ENCODE measurements at regions not wholly inside any gene's neighbourhood (a gene's known extent, or its start where the extent isn't known, plus 50 kb on each side); places are given as distances from the start of the nearest gene placed in this dataset.
"Not testable (repeated sequence)": the region's sequence is repeated elsewhere in the genome, so short reads cannot be mapped to it uniquely, and the experiment has no call there.

DNA sequence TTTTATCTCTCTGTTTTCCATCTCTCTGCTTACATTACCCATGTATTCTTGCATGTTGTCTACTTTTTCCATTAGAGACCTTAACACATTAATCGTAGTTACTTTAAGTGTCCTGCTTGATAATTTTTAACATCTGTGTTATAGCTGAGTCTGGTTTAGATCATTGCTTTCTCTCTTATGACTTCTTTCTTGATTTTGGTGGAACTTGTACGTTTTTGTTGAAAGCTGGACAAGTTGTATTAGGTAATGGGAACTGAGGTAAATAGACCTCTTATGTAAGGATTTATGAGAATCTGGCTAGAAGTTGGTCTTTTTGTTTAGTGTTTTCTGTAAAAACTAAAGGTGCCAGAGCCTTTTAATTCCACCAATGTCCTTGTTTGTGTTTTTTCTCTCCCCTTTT lies 100.8 kb upstream of the LYZL2 start:
- DNase-seq = no peak

DNA sequence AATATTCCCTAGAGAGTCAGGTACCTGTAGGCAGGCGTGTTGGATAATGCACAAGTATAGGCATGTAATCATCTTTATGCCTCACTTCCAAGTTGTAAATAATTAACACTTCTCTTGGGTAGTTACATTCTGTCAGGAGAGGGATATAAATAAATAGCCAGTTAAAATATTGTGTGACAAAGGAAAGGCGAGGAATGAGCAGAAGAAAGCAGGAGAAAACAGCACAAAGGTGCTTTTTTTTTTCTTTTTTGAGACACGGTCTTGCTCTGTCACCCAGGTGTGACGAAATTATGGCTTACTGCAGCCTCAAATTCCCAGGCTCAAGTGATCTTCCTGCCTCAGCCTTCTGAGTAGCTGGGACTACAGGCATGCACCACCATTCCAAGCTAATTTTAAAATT lies 99.2 kb upstream of the LYZL2 start:
- no peak for DNase-seq

DNA sequence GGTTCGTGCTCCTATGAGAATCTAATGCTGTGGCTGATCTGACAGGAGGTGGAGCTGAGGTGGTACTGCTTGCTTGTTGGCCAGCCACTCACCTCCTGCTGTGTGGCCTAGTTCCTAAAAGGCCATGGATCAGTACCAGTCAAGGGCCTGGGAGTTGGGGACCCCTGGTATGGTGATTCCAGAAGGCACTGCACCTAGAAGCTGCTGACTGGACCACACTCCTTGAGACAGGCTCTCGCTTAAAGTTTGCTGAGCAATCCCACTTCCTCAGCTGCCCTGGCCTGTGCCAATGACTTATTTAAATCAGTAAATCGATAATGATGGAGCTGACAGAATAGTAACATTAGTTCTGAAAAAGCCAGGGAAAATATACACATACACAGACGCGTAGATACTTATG lies 98.6 kb upstream of the LYZL2 start:
- DNase-seq = no peak

DNA sequence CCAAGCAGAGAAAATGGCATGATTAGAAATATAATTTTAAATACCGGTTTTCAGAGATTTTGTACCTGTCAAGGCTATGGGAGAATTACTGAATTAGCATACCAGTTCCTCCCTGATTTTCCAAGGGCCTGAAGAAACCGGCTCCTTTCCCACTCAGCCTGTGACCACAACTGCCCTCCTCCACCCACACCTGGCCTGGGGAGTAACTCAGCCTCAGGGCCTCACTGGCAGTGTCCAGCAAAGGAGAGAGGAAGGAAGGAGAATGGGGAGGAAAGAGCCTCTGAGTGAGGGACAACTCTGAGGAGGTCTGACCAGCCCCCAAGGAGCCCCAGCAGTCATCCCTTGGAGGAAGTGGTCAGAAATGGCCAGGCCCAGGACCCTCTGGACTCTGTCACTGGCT lies 98.0 kb upstream of the LYZL2 start:
- DNase-seq = no peak

DNA sequence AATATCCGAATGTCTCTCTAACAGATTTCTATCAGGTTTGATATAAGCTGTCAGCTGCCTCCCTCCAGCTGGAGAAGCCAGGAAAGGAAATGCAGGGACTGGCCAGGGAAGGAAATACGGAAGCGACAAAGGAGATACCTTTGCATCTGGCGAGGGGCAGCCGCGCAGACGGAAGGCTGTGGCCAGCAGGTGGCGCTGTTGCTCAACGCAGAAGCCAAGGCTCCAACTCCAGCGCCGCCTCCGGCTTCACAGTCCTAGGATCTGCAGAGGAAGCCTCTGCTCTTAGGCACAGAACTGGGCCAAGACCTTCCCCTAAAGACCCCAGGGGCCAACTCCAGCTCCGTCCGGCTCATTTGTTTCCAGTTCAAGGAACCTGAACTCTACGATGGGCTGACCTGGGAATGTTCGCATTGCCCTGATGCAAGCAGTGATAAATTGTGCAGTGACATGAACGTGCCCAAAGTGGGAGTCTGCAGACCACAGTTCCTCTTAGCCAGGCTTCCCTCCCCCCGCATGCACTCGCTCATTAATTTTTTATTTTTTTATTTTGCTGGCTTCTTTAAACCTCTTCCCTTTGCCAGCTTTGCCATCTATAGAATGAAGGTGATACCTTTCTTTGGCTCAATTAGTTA lies 97.3 kb upstream of the LYZL2 start:
- peak; percentile 86 for DNase-seq

DNA sequence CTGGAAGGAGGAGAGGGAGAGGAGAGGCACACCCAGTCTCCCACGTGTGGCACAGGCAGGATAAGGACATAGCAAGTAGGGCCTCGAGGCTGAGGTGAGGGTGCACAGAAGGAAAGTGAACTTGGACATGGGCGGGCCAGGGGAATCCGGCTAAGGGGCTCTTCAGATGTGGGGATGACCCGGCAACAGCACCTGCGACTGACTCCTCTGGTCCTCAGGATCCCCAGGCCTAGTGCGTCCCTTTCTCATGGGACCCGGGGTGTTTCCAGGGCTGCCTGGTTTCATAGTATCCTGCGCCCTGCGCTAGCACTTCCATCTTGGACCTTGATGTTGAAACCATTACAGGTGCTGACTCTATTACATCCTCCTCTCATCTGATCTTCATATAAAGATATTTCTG lies 96.1 kb upstream of the LYZL2 start:
- no peak for DNase-seq

DNA sequence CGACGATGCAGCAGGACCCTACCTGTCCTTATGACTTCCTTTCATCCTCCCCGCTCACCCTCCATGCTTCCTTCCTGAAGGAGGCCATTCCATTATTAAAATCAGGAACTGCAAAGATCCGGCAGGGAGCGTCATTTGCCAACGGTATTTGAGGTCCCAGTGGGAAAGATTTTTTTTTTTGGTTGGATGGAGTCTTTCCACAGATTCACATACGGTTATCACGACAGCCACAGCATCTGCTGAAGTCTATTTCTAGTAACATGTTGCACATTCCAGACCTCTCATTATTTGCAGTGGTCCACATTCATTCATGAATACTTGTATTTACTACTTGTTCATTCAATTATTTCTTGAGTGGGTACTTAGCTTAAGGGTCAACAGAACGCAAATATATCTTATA lies 94.7 kb upstream of the LYZL2 start:
- no peak for DNase-seq

DNA sequence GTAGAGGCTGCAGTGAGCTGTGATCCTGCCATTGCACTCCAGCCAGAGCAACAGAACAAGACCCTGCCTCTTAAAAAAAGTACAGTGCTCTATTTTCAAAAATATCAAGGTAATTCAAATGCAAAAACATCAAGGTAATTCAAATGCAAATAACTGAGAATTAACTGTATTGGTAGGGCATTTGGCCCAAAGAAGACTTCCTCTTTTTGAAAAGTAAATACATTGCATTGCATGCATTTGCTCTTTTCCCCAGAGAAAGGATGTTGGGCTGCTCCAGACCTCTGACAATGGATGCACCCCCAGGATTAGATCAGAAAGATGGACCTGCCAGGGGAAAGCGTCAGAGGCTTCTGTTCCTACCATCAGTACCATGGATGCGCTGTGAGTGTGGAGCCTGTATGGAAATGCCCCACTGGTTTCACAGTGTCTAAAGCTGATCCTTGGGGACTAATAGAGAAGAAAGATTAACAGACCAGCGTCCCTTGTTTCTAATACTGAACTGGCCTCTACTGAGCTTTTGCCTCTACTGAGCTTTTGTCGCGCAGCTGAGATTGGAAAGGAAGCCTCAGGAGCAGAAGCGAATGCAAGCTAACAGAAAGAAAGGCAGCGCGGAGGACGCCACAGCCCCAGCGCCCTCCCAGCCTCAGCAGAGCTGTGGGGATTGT lies 93.5 kb upstream of the LYZL2 start:
- no peak for DNase-seq

DNA sequence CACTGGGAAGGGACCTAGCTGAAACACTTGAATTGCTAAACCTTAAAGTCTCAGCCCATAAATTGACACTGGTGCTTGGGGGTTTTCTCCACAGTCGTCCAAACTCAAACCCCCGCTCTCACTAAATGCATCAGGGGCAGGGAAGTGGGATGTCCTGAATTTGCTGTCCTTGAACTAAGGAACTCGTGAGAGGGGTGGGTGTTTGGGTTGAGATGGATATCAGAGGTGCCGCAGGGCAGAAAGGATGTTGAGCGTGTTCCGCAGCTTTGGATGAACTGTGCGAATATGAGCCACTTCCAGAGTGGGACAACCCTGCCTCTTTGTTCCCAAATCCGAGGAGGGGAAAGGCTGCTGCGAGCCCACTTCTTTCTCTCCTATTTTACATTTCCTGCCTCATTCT lies 90.3 kb upstream of the LYZL2 start:
- no peak for DNase-seq

DNA sequence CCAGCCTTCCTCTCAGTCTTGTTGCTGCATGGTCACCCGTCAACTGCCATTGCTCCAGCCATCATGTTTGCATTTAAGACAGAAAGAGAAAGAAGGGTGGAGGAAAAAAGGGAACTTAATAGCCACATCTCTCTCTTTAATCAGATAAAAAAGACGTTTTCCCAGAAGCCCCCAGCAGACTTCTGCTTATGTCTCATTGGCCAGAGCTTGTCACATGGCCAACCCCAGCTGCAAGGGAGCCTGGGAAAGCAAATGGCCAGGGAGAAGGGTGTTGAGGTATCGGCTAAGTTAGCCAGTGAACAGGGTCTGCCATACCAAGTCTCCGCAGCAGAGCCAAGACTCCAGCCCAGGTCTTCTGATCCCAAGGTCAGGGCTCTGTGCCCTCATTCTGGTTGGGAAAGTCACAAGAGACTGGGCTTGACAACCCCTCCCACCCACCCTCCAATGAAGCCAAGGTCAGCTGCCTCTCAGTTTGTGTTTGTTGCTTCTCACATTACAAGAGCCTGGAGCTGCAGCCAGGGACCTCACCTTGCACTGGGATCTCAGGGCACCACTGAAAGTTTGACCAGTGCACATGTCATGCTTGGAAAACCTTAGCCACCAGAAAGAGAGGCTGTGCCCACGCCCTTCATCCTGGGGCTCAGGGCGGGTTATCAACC lies 80.3 kb upstream of the LYZL2 start:
- DNase-seq = no peak

DNA sequence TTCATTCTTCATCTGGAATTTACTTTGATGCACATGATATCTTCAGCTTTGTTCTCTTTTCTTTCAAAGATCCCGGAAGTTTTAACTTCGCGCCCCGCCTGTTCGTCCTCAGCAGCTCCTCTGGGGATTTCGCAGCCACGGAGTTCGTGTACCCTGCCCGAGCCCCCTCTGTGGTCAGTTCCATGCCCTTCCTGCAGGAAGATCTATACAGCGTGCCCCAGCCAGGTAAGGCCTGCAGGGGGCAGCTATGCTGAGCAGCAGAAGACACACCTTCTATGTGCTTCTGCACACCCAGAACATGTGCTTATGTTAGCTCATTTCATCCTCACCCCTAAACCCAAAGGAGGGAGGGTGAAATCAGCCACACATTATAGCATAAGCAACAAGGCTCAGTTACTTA lies 79.7 kb upstream of the LYZL2 start:
- no peak for DNase-seq

DNA sequence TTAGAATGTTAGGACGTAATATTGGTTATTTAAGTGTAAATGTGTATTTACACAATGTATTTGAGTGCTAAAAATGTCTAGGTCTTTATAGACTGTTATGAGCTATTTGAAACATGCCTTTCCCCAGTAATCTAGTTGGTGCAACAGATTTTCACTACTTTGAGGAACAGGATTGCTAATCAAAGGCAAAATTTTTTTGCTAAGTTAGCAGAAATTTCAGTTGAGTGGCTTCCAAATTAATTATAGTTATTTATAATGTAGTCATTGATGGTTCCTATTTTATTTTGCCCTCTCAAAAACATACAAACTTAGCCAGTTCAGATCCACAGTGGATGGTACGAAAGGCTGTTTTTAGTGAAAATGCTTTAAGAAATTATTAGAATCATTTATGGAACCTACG lies 78.7 kb upstream of the LYZL2 start:
- no peak for DNase-seq

DNA sequence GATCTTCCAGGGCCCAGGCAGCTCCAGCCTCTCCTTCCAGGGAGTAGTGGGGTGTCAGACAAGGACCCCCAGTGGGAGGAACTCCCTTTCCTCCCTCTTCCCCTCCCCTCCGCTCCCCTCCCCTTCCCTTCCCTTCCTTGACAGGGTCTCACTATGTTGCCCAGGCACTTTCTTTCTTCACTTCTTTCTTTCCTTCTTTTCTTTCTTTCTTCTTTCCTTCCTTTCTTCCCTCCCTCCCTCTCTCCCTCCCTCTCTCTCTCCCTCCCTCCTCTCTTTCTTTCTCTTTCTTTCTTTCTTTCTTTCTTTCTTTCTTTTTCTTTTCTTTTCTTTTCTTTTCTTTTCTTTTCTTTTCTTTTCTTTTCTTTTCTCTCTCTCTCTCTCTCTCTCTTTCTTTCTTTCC lies 76.6 kb upstream of the LYZL2 start:
- DNase-seq = not testable (repeated sequence)

DNA sequence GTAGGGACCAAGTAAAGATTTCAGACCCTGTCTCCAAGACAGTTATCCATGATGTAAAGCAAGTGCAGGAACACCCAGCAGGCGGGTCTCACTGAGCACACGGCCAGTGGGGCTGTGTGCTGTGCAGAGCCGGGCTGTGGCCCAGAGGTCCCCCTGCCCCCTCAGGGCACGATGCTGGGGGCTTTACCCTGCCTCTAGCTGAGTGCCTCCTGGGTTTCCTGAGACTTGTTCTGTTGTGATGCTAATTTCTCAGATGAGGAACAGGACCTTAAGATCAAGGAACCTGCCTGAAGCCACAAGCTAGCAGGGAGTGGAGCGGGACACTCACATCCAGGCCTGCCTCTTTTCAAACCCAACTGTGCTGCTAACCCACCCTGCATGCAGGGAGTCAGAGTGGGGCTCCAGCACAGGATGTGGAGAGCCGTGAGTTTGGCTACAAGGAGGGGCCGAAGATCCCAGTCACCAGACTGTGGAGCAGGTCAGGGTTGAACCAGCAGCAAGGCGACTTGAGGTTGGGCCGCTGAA lies 76.1 kb upstream of the LYZL2 start:
- DNase-seq = no peak

DNA sequence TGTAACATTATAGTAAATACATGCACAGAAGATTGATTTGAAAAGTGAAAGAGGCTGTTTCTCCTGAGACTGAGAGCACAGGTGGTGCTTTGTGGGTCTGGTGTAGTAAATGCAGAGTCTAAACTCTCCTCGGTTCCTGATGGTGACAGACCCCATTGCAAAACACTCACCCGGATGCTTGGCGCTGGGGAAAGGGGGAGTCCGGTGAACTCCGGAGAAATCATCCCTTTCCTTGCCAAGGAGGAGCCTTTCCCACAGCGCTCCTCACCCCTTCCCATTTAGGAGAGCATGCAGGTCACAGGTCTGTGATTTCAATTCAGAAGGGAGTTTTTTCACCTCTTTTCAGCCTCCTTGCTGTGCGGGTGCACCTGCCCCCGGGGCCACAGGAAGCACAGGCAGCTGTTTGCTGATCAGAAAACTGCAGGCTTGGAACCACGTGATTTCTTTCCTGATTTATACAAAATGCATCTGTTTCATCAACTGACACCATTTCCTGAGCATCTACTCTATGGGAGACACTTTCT lies 75.6 kb upstream of the LYZL2 start:
- DNase-seq = no peak

DNA sequence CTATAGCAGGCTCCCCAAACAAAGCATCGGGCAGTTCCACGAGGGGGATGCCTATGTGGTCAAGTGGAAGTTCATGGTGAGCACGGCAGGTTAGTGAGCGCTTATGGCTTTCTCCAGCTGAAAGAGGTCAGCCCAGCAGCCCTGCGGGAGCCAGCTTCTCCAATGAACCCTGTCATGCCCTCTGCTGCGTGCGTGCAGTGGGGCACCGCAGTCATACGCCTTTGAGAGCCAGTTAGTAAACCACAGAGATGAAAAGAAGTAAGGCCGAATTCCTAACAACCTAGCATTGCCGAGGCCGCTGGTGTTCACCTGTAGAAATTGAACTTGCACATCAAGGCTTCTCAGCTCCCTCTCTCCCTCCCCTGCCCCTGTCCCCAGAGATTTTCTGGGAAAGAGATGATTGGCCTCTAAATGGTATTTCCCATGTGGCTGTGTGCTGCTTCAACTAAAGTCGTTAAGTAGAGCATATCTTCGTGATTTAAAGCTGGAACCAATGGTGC lies 75.1 kb upstream of the LYZL2 start:
- DNase-seq = peak; percentile 35

DNA sequence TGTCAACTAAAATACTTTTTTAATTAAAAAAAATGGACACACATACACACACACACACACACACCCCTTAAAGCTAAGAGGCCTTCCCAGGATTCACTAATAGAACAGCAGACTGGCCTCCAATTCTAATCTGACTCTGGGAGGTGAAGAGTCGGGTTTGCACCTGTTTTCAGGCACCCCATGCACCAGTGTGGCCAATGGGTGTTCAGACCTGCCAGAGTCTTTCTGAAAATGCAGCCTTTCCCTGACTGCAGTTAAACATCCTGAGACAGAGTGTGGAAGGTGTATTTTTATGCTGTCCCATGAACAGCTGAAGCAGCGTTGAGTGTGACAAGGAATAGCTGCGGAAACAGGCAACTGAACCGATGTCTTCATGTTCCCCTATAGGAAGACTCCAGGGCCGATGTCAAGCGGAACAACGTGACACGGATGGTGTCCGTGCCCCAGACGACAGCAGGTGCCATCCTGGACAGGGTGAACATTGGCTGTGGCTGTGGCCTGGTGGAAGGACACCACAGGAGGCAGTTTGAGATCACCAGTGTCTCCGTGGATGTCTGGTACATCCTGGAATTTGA lies 74.6 kb upstream of the LYZL2 start:
- DNase-seq = no peak

DNA sequence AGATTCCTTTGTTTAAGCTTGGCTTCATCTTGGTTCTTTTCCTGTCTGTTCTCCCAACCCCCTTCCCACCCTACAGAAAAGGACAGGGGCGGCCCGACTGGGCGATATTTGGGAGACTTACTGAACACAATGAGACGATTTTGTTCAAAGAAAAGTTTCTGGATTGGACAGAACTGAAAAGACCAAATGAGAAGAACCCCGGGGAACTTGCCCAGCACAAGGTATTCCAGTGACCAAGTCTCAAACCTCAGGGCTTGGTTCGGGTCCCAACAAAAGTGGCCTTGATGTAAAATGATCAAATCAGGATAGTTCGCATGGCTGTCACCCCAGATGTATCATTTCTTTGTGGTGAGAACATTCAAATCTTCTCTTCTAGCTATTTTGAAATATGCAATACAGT lies 73.9 kb upstream of the LYZL2 start:
- not testable (repeated sequence) for DNase-seq

DNA sequence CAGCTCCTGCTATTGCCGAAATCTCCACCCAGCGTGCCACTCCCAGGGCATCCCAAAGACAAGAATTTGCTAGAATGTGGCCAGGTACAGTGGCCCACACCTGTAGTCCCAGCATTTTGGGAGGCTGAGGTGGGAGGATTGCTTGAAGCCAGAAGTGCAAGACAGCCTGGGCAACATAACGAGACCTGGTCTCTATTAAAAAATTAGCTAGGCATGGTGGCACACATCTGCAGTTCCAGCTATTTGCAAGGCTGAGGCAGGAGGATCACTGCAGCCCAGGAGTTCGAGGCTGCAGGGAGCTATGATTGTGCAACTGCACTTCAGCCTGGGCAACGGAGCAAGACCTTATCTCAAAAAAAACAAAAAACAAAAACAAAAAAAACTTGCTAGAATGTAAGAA lies 73.3 kb upstream of the LYZL2 start:
- no peak for DNase-seq

DNA sequence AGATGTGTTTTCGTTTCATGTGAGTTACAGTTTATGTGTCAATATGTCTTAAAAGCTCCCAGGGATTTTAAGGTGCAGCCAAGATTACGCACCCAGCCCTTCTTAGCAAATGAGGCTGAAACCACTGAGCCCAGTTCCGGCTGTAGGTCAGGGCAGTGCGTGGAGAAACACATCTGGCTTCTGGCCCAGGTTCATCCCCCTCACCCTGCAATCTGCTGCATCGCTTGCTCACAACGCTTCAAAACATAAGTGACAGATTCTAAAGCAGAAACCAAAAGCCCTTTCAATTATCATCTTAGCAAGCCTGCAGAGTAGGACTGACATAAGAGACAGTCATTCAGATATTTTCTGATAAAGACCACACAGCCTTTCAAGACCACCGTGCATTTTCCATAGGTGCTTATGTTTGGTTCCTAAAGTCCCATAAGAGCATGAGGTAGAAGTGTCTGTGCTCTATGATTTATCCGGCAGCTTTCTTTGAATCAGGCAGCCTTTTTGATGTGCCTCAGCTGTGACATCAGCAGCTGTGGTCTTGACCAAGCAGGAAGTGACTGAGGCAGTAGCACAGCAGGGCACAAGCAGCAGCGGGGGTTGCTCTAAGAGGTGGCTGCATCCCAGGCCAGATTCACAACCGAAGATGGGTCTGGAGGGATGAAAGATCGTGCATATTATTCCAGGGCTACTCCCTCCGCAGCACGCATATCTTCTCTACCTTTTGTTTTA lies 72.1 kb upstream of the LYZL2 start:
- DNase-seq = peak; percentile 62

DNA sequence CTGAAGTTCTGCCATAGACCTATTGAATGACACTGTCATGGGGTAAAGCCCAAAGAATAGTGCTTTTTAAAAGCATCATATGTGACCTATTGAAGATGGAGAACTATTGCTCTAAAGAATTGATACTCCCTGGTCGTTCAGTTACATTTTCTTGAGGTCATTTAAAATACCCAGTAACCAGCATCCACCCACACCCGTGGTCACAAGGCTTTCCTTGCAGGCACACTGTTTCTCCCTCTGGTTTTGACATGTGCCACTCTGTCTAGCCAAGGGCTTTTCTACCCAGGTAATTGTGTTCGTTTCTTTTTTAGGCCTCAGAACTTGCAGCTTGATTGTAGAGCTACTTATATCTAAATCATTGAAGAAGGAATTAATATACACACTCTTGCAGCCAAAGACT lies 68.3 kb upstream of the LYZL2 start:
- no peak for DNase-seq

DNA sequence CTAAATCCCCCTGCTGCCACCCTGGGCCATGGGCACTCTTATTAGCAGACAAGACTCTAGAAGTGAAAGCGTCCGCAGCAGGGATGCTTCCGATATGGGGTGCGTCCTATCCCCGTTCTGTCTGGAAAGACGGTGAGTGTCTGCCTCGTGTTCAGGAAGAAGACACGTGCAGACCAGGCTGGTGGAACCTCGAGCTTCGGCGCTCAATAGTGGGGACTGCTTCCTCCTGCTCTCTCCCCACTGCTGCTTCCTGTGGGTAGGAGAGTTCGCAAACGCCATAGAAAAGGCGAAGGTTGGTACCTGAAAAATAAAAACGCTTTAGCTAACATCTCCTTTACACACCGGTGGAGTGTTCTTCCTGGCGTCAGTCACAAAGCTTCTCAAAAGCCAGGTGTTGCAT lies 67.7 kb upstream of the LYZL2 start:
- not testable (repeated sequence) for DNase-seq

Measured in activated CD8-positive, alpha-beta memory T cell treated with anti-CD3 and anti-CD28 coated beads, Interleukin-2, amount 50 U/mL, for 4 hours (primary cell).